ENCODE measurements at regions not wholly inside any gene's neighbourhood (a gene's known extent, or its start where the extent isn't known, plus 50 kb on each side); places are given as distances from the start of the nearest gene placed in this dataset.

DNA sequence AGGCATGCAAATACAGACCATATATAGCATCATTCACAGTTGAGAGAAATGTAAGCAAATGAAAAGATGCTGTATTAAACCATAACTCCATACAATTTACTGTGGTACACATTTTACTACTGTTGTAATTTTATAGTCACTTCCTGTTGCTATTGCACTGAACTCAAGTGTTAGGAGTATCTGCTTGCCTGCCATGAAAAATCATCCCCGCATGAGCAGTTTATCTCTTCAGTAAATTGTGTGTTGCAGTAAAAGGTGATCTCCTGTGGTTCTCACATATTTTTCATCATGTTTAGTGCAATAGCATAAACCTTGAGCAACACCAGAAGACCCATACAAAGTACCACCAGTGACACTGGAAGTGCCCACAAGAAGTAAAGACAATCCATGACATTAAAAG, 1153.4 kb downstream of the FAT4 start:
- TF ChIP-seq, protein P1, sequence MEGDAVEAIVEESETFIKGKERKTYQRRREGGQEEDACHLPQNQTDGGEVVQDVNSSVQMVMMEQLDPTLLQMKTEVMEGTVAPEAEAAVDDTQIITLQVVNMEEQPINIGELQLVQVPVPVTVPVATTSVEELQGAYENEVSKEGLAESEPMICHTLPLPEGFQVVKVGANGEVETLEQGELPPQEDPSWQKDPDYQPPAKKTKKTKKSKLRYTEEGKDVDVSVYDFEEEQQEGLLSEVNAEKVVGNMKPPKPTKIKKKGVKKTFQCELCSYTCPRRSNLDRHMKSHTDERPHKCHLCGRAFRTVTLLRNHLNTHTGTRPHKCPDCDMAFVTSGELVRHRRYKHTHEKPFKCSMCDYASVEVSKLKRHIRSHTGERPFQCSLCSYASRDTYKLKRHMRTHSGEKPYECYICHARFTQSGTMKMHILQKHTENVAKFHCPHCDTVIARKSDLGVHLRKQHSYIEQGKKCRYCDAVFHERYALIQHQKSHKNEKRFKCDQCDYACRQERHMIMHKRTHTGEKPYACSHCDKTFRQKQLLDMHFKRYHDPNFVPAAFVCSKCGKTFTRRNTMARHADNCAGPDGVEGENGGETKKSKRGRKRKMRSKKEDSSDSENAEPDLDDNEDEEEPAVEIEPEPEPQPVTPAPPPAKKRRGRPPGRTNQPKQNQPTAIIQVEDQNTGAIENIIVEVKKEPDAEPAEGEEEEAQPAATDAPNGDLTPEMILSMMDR (IDR thresholded peaks at IDR 0.05) = no peak

DNA sequence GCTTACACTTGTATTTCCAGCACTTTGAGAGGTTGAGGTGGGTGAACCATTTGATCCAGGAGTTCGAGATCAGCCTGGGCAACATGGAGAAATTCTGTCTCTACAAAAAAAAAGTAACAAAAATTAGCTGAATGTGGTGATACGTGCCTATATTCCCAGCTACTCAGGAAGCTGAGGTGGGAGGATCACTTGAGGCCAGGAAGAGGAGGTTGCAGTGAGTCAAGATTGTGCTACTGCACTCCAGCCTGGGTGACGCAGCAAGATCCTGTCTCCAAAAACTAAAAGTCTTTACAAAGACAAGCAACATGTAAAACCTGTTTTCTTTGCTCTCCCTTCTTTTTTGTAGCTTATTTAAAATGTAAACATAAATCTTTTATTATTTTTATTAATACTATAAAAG, 1156.1 kb downstream of the FAT4 start:
- TF ChIP-seq, protein P1 (IDR thresholded peaks at IDR 0.05) = no peak

DNA sequence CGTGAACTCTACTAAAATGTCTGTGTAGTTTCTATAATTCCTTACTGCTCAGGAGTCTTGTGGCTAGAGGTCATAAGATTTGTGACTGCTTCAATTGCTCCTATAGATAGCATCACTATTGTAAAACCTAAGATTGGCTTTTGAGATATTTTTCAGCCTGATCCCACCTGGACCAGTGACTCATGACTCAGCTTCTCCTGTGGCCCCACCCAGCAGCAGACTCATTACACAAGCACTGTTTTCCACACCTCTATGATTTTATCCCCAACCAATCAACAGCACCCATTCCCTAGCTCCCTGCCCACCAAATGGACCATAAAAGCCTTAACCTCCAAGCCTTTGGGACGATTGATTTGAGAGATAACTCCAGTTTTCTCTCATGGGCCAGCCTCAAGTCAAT, 1157.0 kb upstream of the INTU start:
- TF ChIP-seq, protein P1 (IDR thresholded peaks at IDR 0.05) = no peak

DNA sequence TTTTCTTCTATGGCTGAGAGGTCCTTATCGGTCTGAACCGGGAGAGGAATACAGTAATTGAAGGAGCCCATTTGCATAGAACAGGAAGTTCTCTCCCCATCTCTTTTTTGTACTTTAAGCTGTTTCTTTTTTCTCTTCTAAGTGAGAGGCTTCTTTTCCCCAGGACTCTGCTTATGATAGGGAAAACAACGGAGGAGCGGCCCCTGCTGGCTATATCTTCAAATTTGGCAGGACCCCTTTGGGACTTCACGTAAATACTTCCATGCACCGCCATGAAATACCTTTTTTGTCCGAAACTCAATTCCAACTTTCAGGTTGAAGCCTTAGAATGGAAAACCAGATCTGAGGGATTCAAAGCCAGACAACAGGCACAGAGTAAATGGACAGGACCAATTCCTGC, 1153.0 kb upstream of the INTU start:
- TF ChIP-seq, protein P1 (IDR thresholded peaks at IDR 0.05) = no peak

DNA sequence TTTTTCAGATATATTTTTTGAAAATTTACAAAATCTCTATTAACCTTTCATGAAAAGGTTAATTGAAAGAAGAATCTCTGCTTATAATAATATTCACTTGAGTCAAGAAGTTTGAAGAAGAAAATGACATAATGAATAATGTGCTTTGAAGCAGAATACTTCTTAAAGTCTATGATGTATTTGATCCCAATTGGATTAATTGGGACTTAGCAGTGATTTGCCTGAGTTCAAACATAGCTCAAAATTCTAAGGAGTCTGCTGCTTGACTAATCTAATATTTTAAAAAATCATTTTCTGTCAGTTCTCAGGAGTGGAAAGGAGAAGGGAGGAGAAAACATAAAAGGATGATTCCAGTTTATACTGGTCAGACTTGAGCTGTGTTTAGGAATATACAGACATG, 1150.4 kb upstream of the INTU start:
- TF ChIP-seq, protein P1 (IDR thresholded peaks at IDR 0.05) = no peak

DNA sequence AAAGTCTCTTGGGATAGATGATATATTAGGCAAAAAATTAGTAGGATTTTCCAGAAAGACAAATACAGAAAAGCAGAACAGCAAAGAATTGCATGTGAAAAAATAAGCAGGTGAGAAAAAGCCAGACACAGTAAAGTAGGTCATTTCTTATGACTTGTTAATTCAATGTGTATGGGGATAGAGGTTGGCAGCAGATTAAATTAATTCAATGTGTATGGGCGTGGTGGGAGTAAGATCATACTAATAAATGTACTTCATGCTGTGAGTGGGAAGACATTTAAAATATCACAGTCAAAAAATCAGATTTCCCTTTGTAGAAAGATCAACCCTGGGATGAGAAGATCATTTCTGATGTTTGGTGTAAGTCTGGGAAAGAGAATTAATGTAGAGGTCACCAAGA, 1146.4 kb upstream of the INTU start:
- TF ChIP-seq, protein P1 (IDR thresholded peaks at IDR 0.05) = no peak

DNA sequence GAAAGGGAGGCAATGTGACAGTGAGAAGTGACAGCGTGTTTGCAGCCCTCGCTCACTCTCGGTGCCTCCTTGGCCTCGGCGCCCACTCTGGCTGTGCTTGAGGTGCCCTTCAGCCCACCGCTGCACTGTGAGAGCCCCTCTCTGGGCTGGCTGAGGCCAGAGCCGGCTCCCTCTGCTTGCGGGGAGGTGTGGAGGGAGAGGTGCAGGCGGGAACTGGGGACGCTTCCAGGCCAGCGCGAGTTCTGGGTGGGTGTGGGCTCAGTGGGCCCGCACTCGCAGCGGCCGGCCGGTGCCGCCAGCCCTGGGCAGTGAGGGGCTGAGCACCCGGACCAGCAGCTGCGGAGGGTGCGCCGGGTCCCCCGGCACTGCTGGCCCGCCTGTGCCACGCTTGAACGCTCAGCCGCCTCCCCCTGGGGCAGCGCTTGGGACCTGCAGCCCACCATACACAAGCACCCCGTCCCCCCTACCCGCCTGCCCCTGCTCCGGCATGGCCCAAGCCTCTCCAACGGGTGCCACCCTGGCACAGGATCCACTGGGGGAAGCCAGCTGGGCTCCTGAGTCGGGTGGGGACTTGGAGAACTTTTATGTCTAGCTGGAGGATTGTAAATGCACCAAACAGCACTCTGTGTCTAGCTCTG, 1142.8 kb upstream of the INTU start:
- TF ChIP-seq, protein P1 (IDR thresholded peaks at IDR 0.05) = no peak
